Caco-2 (cell line): ENCODE measurements at regions not wholly inside any gene's neighbourhood (a gene's known extent, or its start where the extent isn't known, plus 50 kb on each side); places are given as distances from the start of the nearest gene placed in this dataset.

Experiments used
- BruUV-seq: library from RNA; stranded (reverse); fragments of 400-500 nt; replicated peaks from 2 replicates; lab custom pipeline; 2021; lab: Mats Ljungman, UMichigan
- CTCF ChIA-PET: fragments of 300-600 bp; sonication (Branson Sonifier 250); formaldehyde crosslinking; loops from one replicate; lab custom pipeline; 2022; ENCODE audit warnings: antibody characterized with exemption; lab: Charles Lee
- POLR2A ChIA-PET: fragments of 300-600 bp; sonication (Branson Sonifier 250); formaldehyde crosslinking; loops from one replicate; lab custom pipeline; 2022; ENCODE audit warnings: antibody characterized with exemption; lab: Charles Lee
- DNase-seq, 2 experiments: peaks; one replicate each; pipeline versions ENCODE4 v3.0.0 to v3.0.0-alpha.2; 2020 to 2022
- H3K27me3 ChIP-seq: replicated peaks from 2 replicates; pipeline ENCODE4 v1.6.0; 2011; ENCODE audit warnings: low read length; ENCODE audit not compliant: control insufficient read depth, insufficient read depth
- H3K36me3 ChIP-seq: 2 replicates; pipeline ENCODE4 v1.5.1; 2011; ENCODE audit warnings: low read length; ENCODE audit not compliant: control insufficient read depth, insufficient read depth
- H3K4me1 ChIP-seq: fragments of 250-450 bp; sonication (Bioruptor Pico); 2 replicates; pipeline ENCODE4 v1.5.1; 2020; ENCODE audit warnings: mild to moderate bottlenecking
- H3K4me3 ChIP-seq: 2 replicates; pipeline ENCODE4 v1.5.1; 2011; ENCODE audit warnings: low read depth, mild to moderate bottlenecking, control low read depth, low read length
- H3K9me3 ChIP-seq: fragments of 250-450 bp; sonication (Bioruptor Pico); 2 replicates; pipeline ENCODE4 v1.5.1; 2020; ENCODE audit warnings: mild to moderate bottlenecking, moderate library complexity
- H3K27ac Mint-ChIP-seq: one replicate; pipeline ENCODE4 v1.8.0; 2022; ENCODE audit warnings: mixed read lengths; ENCODE audit not compliant: unreplicated experiment
- H3K27me3 Mint-ChIP-seq: one replicate; pipeline ENCODE4 v1.8.0; 2022; ENCODE audit warnings: mixed read lengths; ENCODE audit not compliant: insufficient read depth, unreplicated experiment
- H3K36me3 Mint-ChIP-seq: one replicate; pipeline ENCODE4 v1.8.0; 2022; ENCODE audit warnings: mild to moderate bottlenecking, mixed read lengths; ENCODE audit not compliant: insufficient read depth, unreplicated experiment
- H3K4me1 Mint-ChIP-seq: one replicate; pipeline ENCODE4 v1.8.0; 2022; ENCODE audit warnings: low read depth, mixed read lengths; ENCODE audit not compliant: unreplicated experiment
- H3K4me3 Mint-ChIP-seq: one replicate; pipeline ENCODE4 v1.8.0; 2022; ENCODE audit warnings: mild to moderate bottlenecking, moderate library complexity, mixed read lengths; ENCODE audit not compliant: unreplicated experiment
- H3K9me3 Mint-ChIP-seq: one replicate; pipeline ENCODE4 v1.8.0; 2022; ENCODE audit warnings: mixed read lengths; ENCODE audit not compliant: unreplicated experiment
- intact Hi-C: fragments of 100-400 bp; cut with micrococcal nuclease; formaldehyde crosslinking; loops from one replicate; pipeline ENCODE4 v1.10.0; 2022; ENCODE audit not compliant: unreplicated experiment
- TF ChIP-seq, protein P1 (sequence below), 2 experiments: fragments of 200-600 bp in 1 of 2; IDR thresholded peaks; 1 replicate in 1 of 2; 2 replicates in 1 of 2; pipeline versions ENCODE4 v1.5.1 to v1.8.0; 2011 to 2022; ENCODE audit warnings: antibody characterized with exemption in 1 of 2, control low read depth in 1 of 2, inconsistent platforms in 1 of 2, low read depth in 1 of 2, low read length in 1 of 2, mild to moderate bottlenecking in 1 of 2, moderate library complexity in 1 of 2; ENCODE audit not compliant: insufficient read depth in 1 of 2, severe bottlenecking in 1 of 2, unreplicated experiment in 1 of 2

DNA sequence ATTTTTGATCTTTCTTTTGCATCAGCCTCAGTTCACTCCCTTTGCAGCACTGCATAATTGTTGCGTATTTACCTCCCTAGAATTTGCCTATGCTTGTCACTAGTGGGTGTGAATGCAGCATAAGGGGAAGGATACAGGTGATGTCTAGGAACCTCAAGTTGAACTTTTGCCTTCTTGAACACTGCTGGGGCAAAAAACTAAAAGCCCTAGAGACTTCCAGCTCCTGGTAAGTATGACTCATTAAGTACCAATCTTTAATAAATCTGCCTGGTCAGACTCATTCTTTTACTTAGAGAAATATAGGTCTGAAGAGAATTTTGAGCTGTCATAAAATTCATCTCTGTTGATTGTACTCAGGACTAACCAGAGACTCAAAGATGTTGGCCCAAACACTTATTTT, 547.3 kb upstream of the FANCL start:
- no peaks in the 10 kb centered on the region for H3K36me3 ChIP-seq
- no peak for DNase-seq
- no peaks in the 10 kb centered on the region for H3K4me1 Mint-ChIP-seq
- no peak overlapping the region for H3K4me3 ChIP-seq
- H3K4me3 Mint-ChIP-seq, result no peak overlapping the region
- H3K27me3 Mint-ChIP-seq, result peaks cover 11% of the 10 kb centered on the region
- ChIA-PET CTCF (no interaction called here), POLR2A (no interaction called here)
- H3K36me3 Mint-ChIP-seq, result no peaks in the 10 kb centered on the region
- intact Hi-C loops, result no loop called here
- H3K9me3 Mint-ChIP-seq, result no peaks in the 10 kb centered on the region
- no TSS peak for BruUV-seq
- no peaks in the 10 kb centered on the region for H3K4me1 ChIP-seq
- no peaks in the 10 kb centered on the region for H3K27me3 ChIP-seq
- TF ChIP-seq, protein P1, sequence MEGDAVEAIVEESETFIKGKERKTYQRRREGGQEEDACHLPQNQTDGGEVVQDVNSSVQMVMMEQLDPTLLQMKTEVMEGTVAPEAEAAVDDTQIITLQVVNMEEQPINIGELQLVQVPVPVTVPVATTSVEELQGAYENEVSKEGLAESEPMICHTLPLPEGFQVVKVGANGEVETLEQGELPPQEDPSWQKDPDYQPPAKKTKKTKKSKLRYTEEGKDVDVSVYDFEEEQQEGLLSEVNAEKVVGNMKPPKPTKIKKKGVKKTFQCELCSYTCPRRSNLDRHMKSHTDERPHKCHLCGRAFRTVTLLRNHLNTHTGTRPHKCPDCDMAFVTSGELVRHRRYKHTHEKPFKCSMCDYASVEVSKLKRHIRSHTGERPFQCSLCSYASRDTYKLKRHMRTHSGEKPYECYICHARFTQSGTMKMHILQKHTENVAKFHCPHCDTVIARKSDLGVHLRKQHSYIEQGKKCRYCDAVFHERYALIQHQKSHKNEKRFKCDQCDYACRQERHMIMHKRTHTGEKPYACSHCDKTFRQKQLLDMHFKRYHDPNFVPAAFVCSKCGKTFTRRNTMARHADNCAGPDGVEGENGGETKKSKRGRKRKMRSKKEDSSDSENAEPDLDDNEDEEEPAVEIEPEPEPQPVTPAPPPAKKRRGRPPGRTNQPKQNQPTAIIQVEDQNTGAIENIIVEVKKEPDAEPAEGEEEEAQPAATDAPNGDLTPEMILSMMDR (IDR thresholded peaks at IDR 0.05; ENCODE audit: insufficient read depth in 1 of 2, low read depth in 1 of 2, low read length in 1 of 2, severe bottlenecking in 1 of 2, unreplicated experiment in 1 of 2), result no peak
- H3K9me3 ChIP-seq, result no peaks in the 10 kb centered on the region
- H3K27ac Mint-ChIP-seq, result no peak overlapping the region

DNA sequence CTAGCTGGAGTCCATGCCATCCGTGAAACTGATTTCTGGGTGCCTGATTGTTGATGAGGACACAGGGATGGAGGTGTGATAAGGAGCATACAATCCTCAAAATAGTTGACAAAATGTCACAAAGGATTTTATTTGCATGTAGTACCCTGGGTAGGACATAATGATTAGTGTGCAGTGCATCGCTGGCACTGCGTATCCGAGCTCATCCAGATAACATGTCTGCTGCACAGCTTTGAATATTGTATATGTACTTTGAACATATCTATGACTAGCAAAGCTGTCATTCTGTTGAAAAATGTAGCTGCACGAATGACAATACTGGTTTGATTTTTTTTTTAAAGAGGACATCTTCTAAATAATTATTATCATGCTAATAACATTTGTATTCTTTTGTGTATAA, 529.7 kb upstream of the FANCL start:
- no peaks in the 10 kb centered on the region for H3K4me1 ChIP-seq
- no peak overlapping the region for H3K4me3 ChIP-seq
- no peak for DNase-seq
- no peaks in the 10 kb centered on the region for H3K9me3 ChIP-seq
- H3K36me3 Mint-ChIP-seq, result no peaks in the 10 kb centered on the region
- peaks cover 2% of the 10 kb centered on the region for H3K27me3 Mint-ChIP-seq
- TF ChIP-seq, protein P1 (IDR thresholded peaks at IDR 0.05; ENCODE audit: insufficient read depth in 1 of 2, low read depth in 1 of 2, low read length in 1 of 2, severe bottlenecking in 1 of 2, unreplicated experiment in 1 of 2), result no peak
- no peaks in the 10 kb centered on the region for H3K9me3 Mint-ChIP-seq
- no peak overlapping the region for H3K4me3 Mint-ChIP-seq
- CTCF ChIA-PET, result no interaction called here
- intact Hi-C loops, result no loop called here
- no peaks in the 10 kb centered on the region for H3K27me3 ChIP-seq
- H3K36me3 ChIP-seq, result no peaks in the 10 kb centered on the region
- H3K4me1 Mint-ChIP-seq, result no peaks in the 10 kb centered on the region
- BruUV-seq, result no TSS peak
- POLR2A ChIA-PET, result no interaction called here
- H3K27ac Mint-ChIP-seq, result no peak overlapping the region

DNA sequence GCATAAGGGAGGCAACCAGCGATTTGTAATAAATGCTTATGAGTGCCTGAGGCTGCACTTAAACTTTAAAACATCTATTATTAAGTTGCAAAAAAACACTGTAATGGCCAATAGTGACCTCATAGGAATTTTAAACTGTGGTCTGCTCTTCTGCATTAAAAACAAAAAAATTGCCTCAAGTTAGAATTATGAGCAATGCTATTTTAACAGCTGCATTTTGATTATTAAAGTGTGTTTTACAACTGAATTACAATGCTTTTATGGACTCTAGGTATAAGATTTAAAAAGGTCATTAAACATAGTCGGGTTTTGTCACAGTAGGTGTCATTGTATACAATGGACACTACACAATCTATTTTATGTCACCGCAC, 528.7 kb upstream of the FANCL start:
- Mint-ChIP-seq H3K36me3 (no peaks in the 10 kb centered on the region), H3K27ac (no peak overlapping the region), H3K4me3 (no peak overlapping the region), H3K9me3 (no peaks in the 10 kb centered on the region), H3K4me1 (no peaks in the 10 kb centered on the region), H3K27me3 (peaks cover 2% of the 10 kb centered on the region)
- TF ChIP-seq, protein P1 (IDR thresholded peaks at IDR 0.05; ENCODE audit: insufficient read depth in 1 of 2, low read depth in 1 of 2, low read length in 1 of 2, severe bottlenecking in 1 of 2, unreplicated experiment in 1 of 2), result no peak
- H3K27me3 ChIP-seq, result no peaks in the 10 kb centered on the region
- H3K4me1 ChIP-seq, result no peaks in the 10 kb centered on the region
- no peaks in the 10 kb centered on the region for H3K9me3 ChIP-seq
- no peaks in the 10 kb centered on the region for H3K36me3 ChIP-seq
- no TSS peak for BruUV-seq
- ChIA-PET CTCF (no interaction called here), POLR2A (no interaction called here)
- no peak overlapping the region for H3K4me3 ChIP-seq
- intact Hi-C loops, result no loop called here
- DNase-seq, result no peak
